K562 (cell line): ENCODE measurements at regions not wholly inside any gene's neighbourhood (a gene's known extent, or its start where the extent isn't known, plus 50 kb on each side); places are given as distances from the start of the nearest gene placed in this dataset.

Experiments used
- CHD4 ChIP-seq: fragments of 200-600 bp; sonication (generic); IDR thresholded peaks from 3 replicates; pipeline ENCODE4 v1.6.1; 2012; ENCODE audit warnings: low read depth, mild to moderate bottlenecking, mixed read lengths, low read length, inconsistent platforms; ENCODE audit not compliant: insufficient read depth, insufficient replicate concordance, poor library complexity, severe bottlenecking
- EZH2 ChIP-seq: IDR thresholded peaks from 2 replicates; pipeline ENCODE4 v1.6.1; 2012; ENCODE audit warnings: low read depth, mild to moderate bottlenecking, inconsistent platforms, low read length, borderline replicate concordance
- POLR2AphosphoS5 ChIP-seq: IDR thresholded peaks from 2 replicates; pipeline ENCODE4 v1.6.1; 2011; ENCODE audit warnings: mild to moderate bottlenecking, low read depth, low read length, moderate library complexity; ENCODE audit not compliant: control insufficient read depth, insufficient read depth
- SIN3A ChIP-seq, 2 experiments: fragments of 150-350 bp in 1 of 2; IDR thresholded peaks; 2 replicates each; pipeline ENCODE4 v1.6.1; 2011 to 2016; ENCODE audit warnings: borderline replicate concordance in 2 of 2, low read depth in 2 of 2, low read length in 2 of 2, mild to moderate bottlenecking in 2 of 2, moderate library complexity in 2 of 2; ENCODE audit not compliant: control insufficient read depth in 1 of 2
- ZNF133 ChIP-seq: fragments of 250-450 bp; sonication (Bioruptor Pico); IDR thresholded peaks from 2 replicates; pipeline ENCODE4 v1.4.0; 2020; ENCODE audit warnings: mild to moderate bottlenecking
- TF ChIP-seq, protein P1 (sequence below): sonication (generic); formaldehyde crosslinking; IDR thresholded peaks from 2 replicates; pipeline ENCODE4 v1.8.1; 2023; ENCODE audit warnings: mild to moderate bottlenecking, missing genetic modification reagents
- TF ChIP-seq, protein P2 (sequence below), 3 experiments: IDR thresholded peaks in 2 of 3; conservative IDR thresholded peaks in 1 of 3; 2 replicates each; pipeline ENCODE4 v1.5.1; 2011 to 2012; ENCODE audit warnings: low read length in 3 of 3, mild to moderate bottlenecking in 3 of 3, control low read depth in 2 of 3, improper control_type of control experiment in 1 of 3, inconsistent platforms in 1 of 3, low read depth in 1 of 3, mixed read lengths in 1 of 3, moderate library complexity in 1 of 3; ENCODE audit not compliant: insufficient read depth in 2 of 3

DNA sequence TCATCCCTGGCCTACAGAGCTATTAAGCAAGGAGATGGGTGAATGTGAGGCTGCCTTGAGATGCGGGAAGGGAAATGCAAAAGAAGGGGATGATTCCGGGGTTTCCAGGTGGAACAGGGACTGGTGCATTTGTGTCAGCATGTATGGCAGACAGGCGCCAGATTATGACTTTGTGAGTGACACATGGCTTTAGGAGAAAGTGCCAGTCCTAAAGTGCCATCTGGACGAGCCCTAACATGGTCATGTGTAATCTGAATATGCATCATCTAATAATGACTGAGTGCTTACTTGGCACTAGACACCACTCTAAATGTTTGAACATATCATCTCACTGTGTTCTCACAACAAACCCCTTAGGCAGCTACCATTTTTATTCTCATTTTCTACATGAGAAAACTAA, 195.0 kb upstream of the TSHZ2 start:
- no peak for TF ChIP-seq SIN3A (IDR thresholded peaks at IDR 0.05; ENCODE audit: borderline replicate concordance in 2 of 2, control insufficient read depth in 1 of 2, low read depth in 2 of 2, low read length in 2 of 2)
- no peak for TF ChIP-seq EZH2
- no peak for TF ChIP-seq CHD4
- TF ChIP-seq, protein P1, sequence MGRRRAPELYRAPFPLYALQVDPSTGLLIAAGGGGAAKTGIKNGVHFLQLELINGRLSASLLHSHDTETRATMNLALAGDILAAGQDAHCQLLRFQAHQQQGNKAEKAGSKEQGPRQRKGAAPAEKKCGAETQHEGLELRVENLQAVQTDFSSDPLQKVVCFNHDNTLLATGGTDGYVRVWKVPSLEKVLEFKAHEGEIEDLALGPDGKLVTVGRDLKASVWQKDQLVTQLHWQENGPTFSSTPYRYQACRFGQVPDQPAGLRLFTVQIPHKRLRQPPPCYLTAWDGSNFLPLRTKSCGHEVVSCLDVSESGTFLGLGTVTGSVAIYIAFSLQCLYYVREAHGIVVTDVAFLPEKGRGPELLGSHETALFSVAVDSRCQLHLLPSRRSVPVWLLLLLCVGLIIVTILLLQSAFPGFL (CRISPR knock-in tag): no peak
- TF ChIP-seq POLR2AphosphoS5: no peak
- TF ChIP-seq, protein P2, sequence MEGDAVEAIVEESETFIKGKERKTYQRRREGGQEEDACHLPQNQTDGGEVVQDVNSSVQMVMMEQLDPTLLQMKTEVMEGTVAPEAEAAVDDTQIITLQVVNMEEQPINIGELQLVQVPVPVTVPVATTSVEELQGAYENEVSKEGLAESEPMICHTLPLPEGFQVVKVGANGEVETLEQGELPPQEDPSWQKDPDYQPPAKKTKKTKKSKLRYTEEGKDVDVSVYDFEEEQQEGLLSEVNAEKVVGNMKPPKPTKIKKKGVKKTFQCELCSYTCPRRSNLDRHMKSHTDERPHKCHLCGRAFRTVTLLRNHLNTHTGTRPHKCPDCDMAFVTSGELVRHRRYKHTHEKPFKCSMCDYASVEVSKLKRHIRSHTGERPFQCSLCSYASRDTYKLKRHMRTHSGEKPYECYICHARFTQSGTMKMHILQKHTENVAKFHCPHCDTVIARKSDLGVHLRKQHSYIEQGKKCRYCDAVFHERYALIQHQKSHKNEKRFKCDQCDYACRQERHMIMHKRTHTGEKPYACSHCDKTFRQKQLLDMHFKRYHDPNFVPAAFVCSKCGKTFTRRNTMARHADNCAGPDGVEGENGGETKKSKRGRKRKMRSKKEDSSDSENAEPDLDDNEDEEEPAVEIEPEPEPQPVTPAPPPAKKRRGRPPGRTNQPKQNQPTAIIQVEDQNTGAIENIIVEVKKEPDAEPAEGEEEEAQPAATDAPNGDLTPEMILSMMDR (IDR thresholded peaks at IDR 0.05 in 2 of 3, conservative IDR thresholded peaks at IDR 0.05 in 1 of 3; ENCODE audit: insufficient read depth in 2 of 3, low read depth in 1 of 3, low read length in 3 of 3): no peak
- TF ChIP-seq ZNF133 (CRISPR knock-in tag): no peak
